HG03159 (cell line): ENCODE measurements at regions not wholly inside any gene's neighbourhood (a gene's known extent, or its start where the extent isn't known, plus 50 kb on each side); places are given as distances from the start of the nearest gene placed in this dataset.

ENCODE experiments used
- ATAC-seq: cut with Tn5 transposase; IDR thresholded peaks from one replicate; pipeline ENCODE4 v1.9.1; 2021; ENCODE audit warnings: mild to moderate bottlenecking, moderate library complexity; ENCODE audit not compliant: unreplicated experiment

- ATAC-seq: no peak
Measured at GRCh38 chr20:11832397-11832796, 85.3 kb upstream of the BTBD3 start.

DNA sequence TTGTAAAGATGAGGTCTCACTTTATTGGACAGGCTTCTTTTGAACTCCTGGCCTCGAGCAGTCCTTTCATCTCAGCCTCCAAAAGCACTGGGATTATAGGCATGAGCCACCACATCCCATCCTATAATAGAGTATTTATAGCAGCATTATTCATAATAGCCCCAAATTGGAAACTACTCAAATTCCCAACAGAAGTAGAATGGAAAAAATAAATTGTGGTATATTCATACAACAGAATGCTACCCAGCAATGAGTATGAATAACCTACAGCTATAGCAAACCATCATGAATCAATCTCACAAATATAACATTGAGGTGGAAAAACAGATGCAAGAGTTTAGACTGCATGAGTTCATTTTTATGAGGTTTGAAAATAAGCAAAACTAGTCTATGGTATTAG lies 84.8 kb upstream of the BTBD3 start:
- no peak for ATAC-seq

GRCh38 chr20:11833825-11834224 lies 83.9 kb upstream of the BTBD3 start:
- no peak for ATAC-seq

DNA sequence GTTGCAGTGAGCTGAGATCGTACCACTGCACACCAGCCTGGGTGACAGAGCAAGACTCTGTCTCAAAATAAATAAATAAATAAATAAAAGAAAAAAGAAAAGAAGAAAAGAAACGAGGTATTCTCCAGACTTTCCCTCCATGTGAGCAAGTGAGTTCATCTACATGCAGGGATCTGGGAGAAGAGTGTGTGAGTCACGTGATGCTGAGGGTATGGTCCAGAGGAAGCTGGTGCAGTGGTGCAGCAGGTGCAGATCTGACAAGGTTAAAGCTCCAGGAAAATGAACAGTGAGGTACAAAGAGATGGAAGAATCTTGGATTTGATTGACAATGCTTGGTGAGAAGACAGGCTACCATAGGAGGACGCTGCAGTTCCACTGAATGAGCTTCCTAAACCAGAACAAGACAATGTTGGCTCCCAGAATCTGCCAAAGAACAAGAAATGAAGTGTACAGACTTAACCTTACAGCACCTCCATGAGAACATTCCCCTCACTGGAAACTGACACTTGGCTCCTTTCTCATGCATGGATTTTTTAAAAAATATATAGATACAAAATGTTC lies 79.5 kb upstream of the BTBD3 start:
- no peak for ATAC-seq

DNA sequence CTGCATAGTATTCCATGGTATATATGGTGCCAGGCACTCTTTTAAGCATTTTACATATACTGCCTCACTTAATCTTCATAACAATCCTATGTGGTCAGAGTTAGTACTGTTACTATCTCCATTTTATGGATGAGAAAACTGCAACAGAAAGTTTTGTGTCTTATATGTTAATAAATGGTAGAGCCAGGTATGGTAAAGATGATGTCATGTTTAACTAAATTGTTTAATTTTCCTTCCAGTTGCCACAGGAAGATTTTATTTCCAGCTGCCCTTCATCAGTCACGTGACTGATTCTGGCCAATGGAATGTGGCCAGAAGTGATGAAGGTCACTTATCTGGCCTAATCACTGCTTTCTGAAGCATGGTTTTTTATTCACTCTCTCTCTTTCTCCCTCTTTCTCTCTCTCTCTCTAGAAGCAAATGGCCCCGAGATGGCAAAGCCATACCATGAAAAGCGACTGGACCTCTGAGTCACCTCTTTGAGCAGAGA lies 75.7 kb upstream of the BTBD3 start:
- no peak for ATAC-seq

DNA sequence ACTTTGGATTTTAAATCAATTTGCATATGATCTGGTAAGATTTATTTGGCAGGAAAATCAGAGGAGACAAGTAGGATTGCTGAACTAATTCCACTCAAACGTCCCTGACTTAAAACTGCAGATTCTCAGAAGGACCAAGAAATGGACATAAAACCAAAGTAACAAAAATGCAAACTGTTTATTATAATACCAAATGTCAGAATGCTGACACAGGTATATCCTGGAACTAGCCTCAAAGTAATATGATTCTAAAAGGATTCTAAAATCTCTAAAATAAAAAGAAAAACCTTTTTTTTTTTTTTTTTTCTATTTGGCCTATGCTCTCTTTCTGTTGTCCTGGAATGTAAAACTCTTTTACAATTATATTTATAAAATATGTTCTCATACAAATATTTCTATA lies 74.4 kb upstream of the BTBD3 start:
- ATAC-seq: no peak

GRCh38 chr20:11844691-11845090 lies 73.0 kb upstream of the BTBD3 start:
- ATAC-seq: no peak

- ATAC-seq: no peak
Measured at GRCh38 chr20:11845340-11845739, 72.4 kb upstream of the BTBD3 start.

DNA sequence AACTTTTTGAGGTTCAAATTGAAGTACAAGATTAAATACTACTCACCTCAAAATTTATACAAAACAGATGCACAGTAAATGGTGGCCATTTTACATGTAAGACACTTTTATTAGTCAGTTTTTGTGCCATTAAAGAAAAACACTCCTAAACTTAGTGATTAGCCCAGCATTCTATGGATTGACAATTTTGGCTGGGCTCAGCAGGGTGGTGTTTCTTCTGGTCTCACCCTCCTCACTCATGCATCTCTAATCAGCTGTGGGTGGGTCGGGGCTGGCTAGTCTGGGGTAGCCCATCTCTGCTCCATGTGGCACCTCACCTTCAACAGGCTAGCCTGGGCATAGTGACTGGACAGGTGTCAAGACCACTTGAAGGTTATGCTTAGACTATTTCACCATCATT lies 71.6 kb upstream of the BTBD3 start:
- no peak for ATAC-seq

- no peak for ATAC-seq
Measured at GRCh38 chr20:11847827-11848226, 69.9 kb upstream of the BTBD3 start.

DNA sequence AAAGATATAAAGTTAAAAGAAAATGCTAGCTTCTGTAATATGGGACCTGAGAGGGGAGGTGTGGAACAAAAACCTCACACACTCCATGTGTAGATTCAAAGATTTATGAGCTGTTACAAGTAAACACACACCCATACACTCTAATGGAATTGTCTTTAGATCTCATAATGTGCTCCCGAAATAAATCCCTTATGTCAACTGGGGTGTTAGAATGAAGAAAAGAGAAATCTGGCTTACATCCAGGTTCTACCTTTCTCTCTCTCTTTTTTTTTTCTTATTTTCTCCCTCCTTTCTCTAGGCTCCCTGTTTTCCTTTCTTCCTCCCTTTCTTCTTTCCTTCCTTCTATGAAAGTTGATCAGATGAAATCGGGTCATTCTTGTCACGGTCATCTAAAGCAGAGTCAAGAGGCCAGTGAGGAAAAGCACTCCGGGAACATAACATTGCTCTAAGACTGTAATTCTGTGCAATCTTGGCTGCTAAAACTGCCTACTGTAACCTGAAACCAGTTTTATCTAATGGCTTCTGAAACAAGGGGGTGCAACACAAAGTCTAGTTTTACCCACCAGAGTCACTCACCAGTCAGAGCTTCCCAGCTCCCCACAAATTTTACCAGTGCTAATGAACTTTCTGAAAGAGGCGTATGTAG lies 68.3 kb upstream of the BTBD3 start:
- ATAC-seq: no peak

DNA sequence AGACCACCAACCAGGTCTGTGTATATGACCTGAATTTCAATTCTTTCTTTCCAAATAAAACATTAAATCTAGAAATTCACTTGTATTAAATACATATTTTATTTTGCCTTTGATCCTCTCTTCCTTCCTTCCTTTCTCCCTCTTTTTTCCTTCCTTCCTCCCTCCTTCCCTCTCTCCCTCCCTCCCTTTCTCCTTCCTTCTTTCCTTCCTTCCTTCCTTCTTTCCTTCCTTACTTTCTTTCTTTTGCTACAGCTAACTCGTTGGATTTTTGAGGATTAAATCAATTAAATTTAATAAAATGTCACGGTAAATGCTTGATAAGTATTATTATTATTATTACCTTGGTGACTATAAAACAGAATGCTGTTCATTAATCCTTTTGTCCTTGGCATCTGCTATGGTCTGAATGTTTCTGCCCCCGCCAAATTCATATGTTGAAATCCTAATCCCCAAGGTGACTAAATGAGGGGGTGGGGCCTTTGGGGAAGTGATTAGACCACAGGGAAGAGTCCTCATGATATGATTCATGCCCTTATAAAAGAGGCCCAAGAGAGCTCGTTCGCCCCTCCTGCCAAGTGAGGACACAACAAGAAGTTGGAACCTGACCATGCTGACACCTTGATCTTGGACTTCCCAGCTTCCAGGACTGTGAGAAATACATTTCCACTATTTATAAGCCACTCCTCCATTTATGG lies 67.6 kb upstream of the BTBD3 start:
- ATAC-seq: no peak

GRCh38 chr20:11850901-11851300 lies 66.8 kb upstream of the BTBD3 start:
- ATAC-seq: no peak

- ATAC-seq: no peak
Measured at GRCh38 chr20:11851646-11852045, 66.0 kb upstream of the BTBD3 start.

DNA sequence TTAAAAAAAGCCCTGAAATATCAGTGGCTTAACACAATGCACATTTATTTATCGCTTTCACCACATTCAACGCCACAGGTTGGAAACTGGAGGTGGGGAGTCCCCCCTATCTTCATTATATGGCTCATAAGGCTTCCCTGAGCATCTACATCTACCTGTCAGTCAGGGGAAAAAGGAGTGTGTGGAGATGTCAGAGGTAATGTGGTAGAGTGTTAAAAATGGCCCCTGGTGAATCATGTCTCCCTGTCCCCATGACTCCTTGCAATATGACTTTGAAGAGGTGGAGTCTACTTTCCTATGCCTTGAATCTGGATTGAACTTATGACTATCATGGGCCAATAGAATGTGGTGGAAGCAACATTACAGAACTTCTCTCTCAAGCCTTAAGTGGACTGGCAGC lies 65.5 kb upstream of the BTBD3 start:
- no peak for ATAC-seq

GRCh38 chr20:11852811-11853210 lies 64.9 kb upstream of the BTBD3 start:
- ATAC-seq: no peak

GRCh38 chr20:11853359-11853758 lies 64.3 kb upstream of the BTBD3 start:
- no peak for ATAC-seq

- ATAC-seq: no peak
Measured at GRCh38 chr20:11861479-11861878, 56.2 kb upstream of the BTBD3 start.

DNA sequence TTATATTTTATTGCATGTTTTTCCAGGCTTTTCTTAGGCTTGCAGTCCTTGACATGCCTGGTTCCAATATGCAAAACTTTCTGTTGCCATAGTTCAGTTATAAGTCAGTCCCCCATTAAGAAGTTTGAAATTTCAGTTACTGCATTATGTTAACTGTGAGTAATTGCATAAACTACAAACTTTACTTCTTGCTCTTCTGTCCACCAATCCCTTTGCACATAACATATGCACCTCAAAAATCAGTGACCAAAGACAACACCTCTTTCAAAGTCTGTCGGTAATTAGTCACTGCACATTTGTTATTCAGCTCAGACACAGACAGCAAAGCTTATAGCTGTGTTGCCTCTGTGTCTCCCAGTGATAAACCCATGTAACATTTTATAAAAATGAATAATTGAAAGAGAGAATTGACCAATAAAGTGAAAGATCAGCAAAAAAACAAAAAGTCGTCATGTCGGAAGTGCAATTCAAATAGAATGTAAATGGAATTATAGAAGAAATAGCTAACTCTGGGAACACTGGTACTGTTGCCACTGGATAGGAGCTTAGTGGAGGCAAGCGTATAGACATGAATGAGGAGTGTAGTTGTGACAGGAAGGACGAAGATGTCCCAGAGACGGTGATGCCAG lies 50.3 kb upstream of the BTBD3 start:
- ATAC-seq: no peak
